ENCODE measurements at regions not wholly inside any gene's neighbourhood (a gene's known extent, or its start where the extent isn't known, plus 50 kb on each side); places are given as distances from the start of the nearest gene placed in this dataset.

GRCh38 chr16:62692685-62693084 lies 656.4 kb upstream of the CDH8 start:
- no peak overlapping the region for H3K4me3 ChIP-seq (ENCODE audit: control insufficient read depth, low read depth, low read length)
- TF ChIP-seq CTCF (conservative IDR thresholded peaks at IDR 0.05; ENCODE audit: control insufficient read depth, insufficient read depth, low read depth, low read length) = no peak
- no peak for DNase-seq (ENCODE audit: low read depth)

GRCh38 chr16:62681819-62682218 lies 645.6 kb upstream of the CDH8 start:
- H3K4me3 ChIP-seq (ENCODE audit: control insufficient read depth, low read depth, low read length) = no peak overlapping the region
- no peak for TF ChIP-seq CTCF (conservative IDR thresholded peaks at IDR 0.05; ENCODE audit: control insufficient read depth, insufficient read depth, low read depth, low read length)
- no peak for DNase-seq (ENCODE audit: low read depth)

- no peak for TF ChIP-seq CTCF (conservative IDR thresholded peaks at IDR 0.05; ENCODE audit: control insufficient read depth, insufficient read depth, low read depth, low read length)
- H3K4me3 ChIP-seq (ENCODE audit: control insufficient read depth, low read depth, low read length) = no peak overlapping the region
- DNase-seq (ENCODE audit: low read depth) = no peak
These were observed 642.6 kb upstream of the CDH8 start for GRCh38 chr16:62678796-62679195.

GRCh38 chr16:62676306-62676705 lies 640.1 kb upstream of the CDH8 start:
- no peak overlapping the region for H3K4me3 ChIP-seq (ENCODE audit: control insufficient read depth, low read depth, low read length)
- DNase-seq (ENCODE audit: low read depth) = no peak
- no peak for TF ChIP-seq CTCF (conservative IDR thresholded peaks at IDR 0.05; ENCODE audit: control insufficient read depth, insufficient read depth, low read depth, low read length)

- no peak for TF ChIP-seq CTCF (conservative IDR thresholded peaks at IDR 0.05; ENCODE audit: control insufficient read depth, insufficient read depth, low read depth, low read length)
- no peak for DNase-seq (ENCODE audit: low read depth)
- no peak overlapping the region for H3K4me3 ChIP-seq (ENCODE audit: control insufficient read depth, low read depth, low read length)
These were observed 629.0 kb upstream of the CDH8 start for GRCh38 chr16:62665269-62665668.

- no peak for DNase-seq (ENCODE audit: low read depth)
- TF ChIP-seq CTCF (conservative IDR thresholded peaks at IDR 0.05; ENCODE audit: control insufficient read depth, insufficient read depth, low read depth, low read length) = no peak
- no peak overlapping the region for H3K4me3 ChIP-seq (ENCODE audit: control insufficient read depth, low read depth, low read length)
These were observed 628.3 kb upstream of the CDH8 start for GRCh38 chr16:62664566-62664965.

GRCh38 chr16:62661435-62661834 lies 625.2 kb upstream of the CDH8 start:
- no peak overlapping the region for H3K4me3 ChIP-seq (ENCODE audit: control insufficient read depth, low read depth, low read length)
- TF ChIP-seq CTCF (conservative IDR thresholded peaks at IDR 0.05; ENCODE audit: control insufficient read depth, insufficient read depth, low read depth, low read length) = no peak
- DNase-seq (ENCODE audit: low read depth) = no peak
